Panc1 (cell line): ENCODE measurements at regions not wholly inside any gene's neighbourhood (a gene's known extent, or its start where the extent isn't known, plus 50 kb on each side); places are given as distances from the start of the nearest gene placed in this dataset.

Source experiments
- POLR2AphosphoS5 ChIP-seq: IDR thresholded peaks from 2 replicates; pipeline ENCODE4 v1.6.1; 2012; ENCODE audit warnings: mild to moderate bottlenecking, low read depth, low read length, moderate library complexity
- REST ChIP-seq, 2 experiments: IDR thresholded peaks; 2 replicates each; pipeline ENCODE4 v1.6.1; 2011 to 2012; ENCODE audit warnings: low read depth in 2 of 2, control low read depth in 1 of 2, low read length in 1 of 2, mild to moderate bottlenecking in 1 of 2, moderate library complexity in 1 of 2; ENCODE audit not compliant: insufficient read depth in 1 of 2
- SIN3A ChIP-seq: IDR thresholded peaks from 2 replicates; pipeline ENCODE4 v1.6.1; 2012; ENCODE audit warnings: low read depth, mild to moderate bottlenecking, low read length, moderate library complexity, borderline replicate concordance; ENCODE audit not compliant: insufficient read depth
- TCF7L2 ChIP-seq: IDR thresholded peaks from 2 replicates; pipeline ENCODE4 v1.6.1; 2011; ENCODE audit warnings: mild to moderate bottlenecking, low read depth, low read length, inconsistent platforms
- TF ChIP-seq, protein P1 (sequence below): fragments of 450-650 bp; IDR thresholded peaks from 2 replicates; pipeline ENCODE4 v1.5.1; 2017; ENCODE audit warnings: mild to moderate bottlenecking

GRCh38 chr12:113548467-113548866 is 76.8 kb upstream of the LHX5 start:
- TF ChIP-seq, protein P1, sequence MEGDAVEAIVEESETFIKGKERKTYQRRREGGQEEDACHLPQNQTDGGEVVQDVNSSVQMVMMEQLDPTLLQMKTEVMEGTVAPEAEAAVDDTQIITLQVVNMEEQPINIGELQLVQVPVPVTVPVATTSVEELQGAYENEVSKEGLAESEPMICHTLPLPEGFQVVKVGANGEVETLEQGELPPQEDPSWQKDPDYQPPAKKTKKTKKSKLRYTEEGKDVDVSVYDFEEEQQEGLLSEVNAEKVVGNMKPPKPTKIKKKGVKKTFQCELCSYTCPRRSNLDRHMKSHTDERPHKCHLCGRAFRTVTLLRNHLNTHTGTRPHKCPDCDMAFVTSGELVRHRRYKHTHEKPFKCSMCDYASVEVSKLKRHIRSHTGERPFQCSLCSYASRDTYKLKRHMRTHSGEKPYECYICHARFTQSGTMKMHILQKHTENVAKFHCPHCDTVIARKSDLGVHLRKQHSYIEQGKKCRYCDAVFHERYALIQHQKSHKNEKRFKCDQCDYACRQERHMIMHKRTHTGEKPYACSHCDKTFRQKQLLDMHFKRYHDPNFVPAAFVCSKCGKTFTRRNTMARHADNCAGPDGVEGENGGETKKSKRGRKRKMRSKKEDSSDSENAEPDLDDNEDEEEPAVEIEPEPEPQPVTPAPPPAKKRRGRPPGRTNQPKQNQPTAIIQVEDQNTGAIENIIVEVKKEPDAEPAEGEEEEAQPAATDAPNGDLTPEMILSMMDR = no peak
- no peak for TF ChIP-seq SIN3A
- TF ChIP-seq REST (IDR thresholded peaks at IDR 0.05; ENCODE audit: insufficient read depth in 1 of 2, low read depth in 2 of 2, low read length in 1 of 2) = no peak
- no peak for TF ChIP-seq POLR2AphosphoS5
- no peak for TF ChIP-seq TCF7L2
